ENCODE measurements at regions not wholly inside any gene's neighbourhood (a gene's known extent, or its start where the extent isn't known, plus 50 kb on each side); places are given as distances from the start of the nearest gene placed in this dataset.

GRCh38 chr1:232273011-232273410 lies 356.9 kb downstream of the SIPA1L2 start:
- Histone ChIP-seq H3K36me3 (ENCODE audit: control insufficient read depth, insufficient read depth, low read length) (no peaks in the 10 kb centered on the region), H3K27me3 (ENCODE audit: control insufficient read depth, insufficient read depth, low read length) (no peaks in the 10 kb centered on the region), H3K4me3 (ENCODE audit: low read depth, low read length) (no peak overlapping the region)
- ChIA-PET CTCF (no interaction called here), POLR2A (no interaction called here)
- no peak for DNase-seq (ENCODE audit: low read depth)
- TF ChIP-seq, protein P1, sequence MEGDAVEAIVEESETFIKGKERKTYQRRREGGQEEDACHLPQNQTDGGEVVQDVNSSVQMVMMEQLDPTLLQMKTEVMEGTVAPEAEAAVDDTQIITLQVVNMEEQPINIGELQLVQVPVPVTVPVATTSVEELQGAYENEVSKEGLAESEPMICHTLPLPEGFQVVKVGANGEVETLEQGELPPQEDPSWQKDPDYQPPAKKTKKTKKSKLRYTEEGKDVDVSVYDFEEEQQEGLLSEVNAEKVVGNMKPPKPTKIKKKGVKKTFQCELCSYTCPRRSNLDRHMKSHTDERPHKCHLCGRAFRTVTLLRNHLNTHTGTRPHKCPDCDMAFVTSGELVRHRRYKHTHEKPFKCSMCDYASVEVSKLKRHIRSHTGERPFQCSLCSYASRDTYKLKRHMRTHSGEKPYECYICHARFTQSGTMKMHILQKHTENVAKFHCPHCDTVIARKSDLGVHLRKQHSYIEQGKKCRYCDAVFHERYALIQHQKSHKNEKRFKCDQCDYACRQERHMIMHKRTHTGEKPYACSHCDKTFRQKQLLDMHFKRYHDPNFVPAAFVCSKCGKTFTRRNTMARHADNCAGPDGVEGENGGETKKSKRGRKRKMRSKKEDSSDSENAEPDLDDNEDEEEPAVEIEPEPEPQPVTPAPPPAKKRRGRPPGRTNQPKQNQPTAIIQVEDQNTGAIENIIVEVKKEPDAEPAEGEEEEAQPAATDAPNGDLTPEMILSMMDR (IDR thresholded peaks at IDR 0.05; ENCODE audit: insufficient read depth, low read depth, low read length) = no peak

DNA sequence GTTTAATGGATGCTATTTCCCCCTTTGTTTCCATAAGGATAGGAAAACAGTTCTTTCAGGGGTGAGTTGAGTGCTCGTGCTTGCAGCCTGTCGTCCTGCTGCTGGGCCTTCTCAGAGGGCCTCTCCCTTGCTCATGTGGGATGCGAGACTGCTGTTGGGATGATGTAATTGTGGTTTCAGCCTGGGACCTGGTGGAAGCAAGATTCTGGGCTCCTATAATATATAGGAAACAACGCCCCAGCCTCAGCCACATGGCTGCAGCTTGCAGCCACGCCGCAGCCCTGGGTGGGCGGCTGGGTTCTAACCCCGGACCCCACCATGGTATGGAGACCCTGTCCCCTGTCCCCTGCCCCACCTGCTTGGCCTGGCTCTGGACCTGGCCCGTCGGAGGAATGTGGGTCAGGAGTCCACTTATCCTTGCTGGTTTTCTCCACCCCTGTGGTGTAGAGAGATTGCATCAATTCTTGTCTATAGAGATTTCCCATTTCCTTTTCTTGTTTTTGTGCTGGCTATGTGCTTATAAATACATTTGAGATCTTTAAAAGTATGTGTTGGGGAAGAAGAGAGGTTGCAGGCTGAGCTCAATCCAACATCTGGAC lies 357.8 kb downstream of the SIPA1L2 start:
- TF ChIP-seq, protein P1 (IDR thresholded peaks at IDR 0.05; ENCODE audit: insufficient read depth, low read depth, low read length) = no peak
- CTCF ChIA-PET = no interaction called here

GRCh38 chr1:232271299-232271698 lies 358.6 kb downstream of the SIPA1L2 start:
- H3K4me3 ChIP-seq (ENCODE audit: low read depth, low read length) = no peak overlapping the region
- no peaks in the 10 kb centered on the region for H3K27me3 ChIP-seq (ENCODE audit: control insufficient read depth, insufficient read depth, low read length)
- POLR2A ChIA-PET = no interaction called here
- TF ChIP-seq, protein P1 (IDR thresholded peaks at IDR 0.05; ENCODE audit: insufficient read depth, low read depth, low read length) = no peak
- CTCF ChIA-PET = interaction anchor here (0.5 kb wide), 1 partner anchor 515 kb away, joined by 3 read pairs; no protein-coding TSS in a partner anchor
- DNase-seq (ENCODE audit: low read depth) = no peak
- H3K36me3 ChIP-seq (ENCODE audit: control insufficient read depth, insufficient read depth, low read length) = no peaks in the 10 kb centered on the region

More for the DNA sequence above, 357.8 kb downstream of the SIPA1L2 start:
- no peak for DNase-seq (ENCODE audit: low read depth)
- H3K4me3 ChIP-seq (ENCODE audit: low read depth, low read length) = no peak overlapping the region
- POLR2A ChIA-PET = no interaction called here
- H3K36me3 ChIP-seq (ENCODE audit: control insufficient read depth, insufficient read depth, low read length) = no peaks in the 10 kb centered on the region
- H3K27me3 ChIP-seq (ENCODE audit: control insufficient read depth, insufficient read depth, low read length) = no peaks in the 10 kb centered on the region

DNA sequence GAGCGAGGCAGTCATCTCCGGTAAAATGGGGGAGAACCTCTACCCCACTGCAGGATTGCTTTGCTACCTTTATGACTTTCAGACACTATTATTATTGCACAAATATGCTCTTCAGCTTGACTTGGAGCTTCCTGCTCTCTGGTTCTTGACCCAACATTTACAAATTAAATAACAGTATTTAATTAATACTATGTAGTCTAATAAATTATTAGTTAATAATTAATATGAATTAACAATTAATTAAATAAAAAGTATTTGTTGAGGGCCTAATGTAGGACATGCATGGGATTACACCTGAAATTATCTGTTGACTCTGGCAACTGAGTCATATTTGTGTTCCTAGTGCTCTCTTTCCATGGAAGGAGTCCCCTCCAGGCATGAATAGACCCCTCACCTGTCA lies 359.9 kb downstream of the SIPA1L2 start:
- TF ChIP-seq, protein P1 (IDR thresholded peaks at IDR 0.05; ENCODE audit: insufficient read depth, low read depth, low read length) = no peak
- no peaks in the 10 kb centered on the region for H3K36me3 ChIP-seq (ENCODE audit: control insufficient read depth, insufficient read depth, low read length)
- ChIA-PET CTCF (interaction anchor here (0.7 kb wide), 1 partner anchor 29 kb away, joined by 3 read pairs; no protein-coding TSS in a partner anchor), POLR2A (no interaction called here)
- DNase-seq (ENCODE audit: low read depth) = no peak
- H3K4me3 ChIP-seq (ENCODE audit: low read depth, low read length) = no peak overlapping the region
- no peaks in the 10 kb centered on the region for H3K27me3 ChIP-seq (ENCODE audit: control insufficient read depth, insufficient read depth, low read length)

DNA sequence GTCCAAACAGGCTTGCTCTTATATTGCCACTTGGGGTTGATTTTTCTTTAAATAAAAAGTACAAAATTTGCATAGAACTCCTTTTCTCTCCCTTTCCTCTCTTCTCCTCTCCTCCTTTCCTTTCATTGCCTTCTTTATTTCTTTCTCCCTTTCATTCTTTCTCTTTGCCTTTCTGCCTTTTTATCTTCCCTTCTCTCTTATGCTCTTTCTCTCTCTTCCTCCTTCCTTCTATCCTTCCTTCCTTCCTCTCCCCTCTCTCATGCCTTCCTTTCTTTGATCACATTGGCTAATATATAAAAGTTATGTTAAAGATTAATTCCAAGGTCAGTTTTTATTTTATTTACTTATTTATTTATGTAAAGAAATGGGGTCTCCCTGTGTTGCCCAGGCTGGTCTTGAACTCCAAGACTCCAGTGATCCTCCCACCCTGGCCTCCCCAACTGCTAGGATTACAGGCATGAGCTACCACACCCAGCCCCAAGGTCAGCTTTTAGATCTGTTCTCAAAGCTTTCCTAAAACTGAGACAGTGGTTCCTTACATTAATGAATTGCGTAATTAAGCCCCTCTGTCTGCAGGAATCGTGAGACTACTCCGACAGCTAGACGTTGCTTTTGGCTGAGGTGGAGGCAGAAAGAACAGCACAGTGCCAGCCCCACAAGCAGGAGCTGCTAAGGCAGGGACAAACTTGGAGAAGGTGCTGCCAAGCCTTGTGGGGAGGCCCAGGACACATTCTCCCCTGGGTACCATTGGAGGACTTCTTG lies 361.9 kb downstream of the SIPA1L2 start:
- Histone ChIP-seq H3K4me3 (ENCODE audit: low read depth, low read length) (no peak overlapping the region), H3K36me3 (ENCODE audit: control insufficient read depth, insufficient read depth, low read length) (no peaks in the 10 kb centered on the region), H3K27me3 (ENCODE audit: control insufficient read depth, insufficient read depth, low read length) (no peaks in the 10 kb centered on the region)
- TF ChIP-seq, protein P1 (IDR thresholded peaks at IDR 0.05; ENCODE audit: insufficient read depth, low read depth, low read length) = no peak
- POLR2A ChIA-PET = no interaction called here
- DNase-seq (ENCODE audit: low read depth) = no peak
- CTCF ChIA-PET = interaction anchor here (0.8 kb wide), 1 partner anchor 60 kb away, joined by 3 read pairs; no protein-coding TSS in a partner anchor
